HG02884 (cell line): ENCODE measurements at regions not wholly inside any gene's neighbourhood (a gene's known extent, or its start where the extent isn't known, plus 50 kb on each side); places are given as distances from the start of the nearest gene placed in this dataset.
"Not testable (repeated sequence)": the region's sequence is repeated elsewhere in the genome, so short reads cannot be mapped to it uniquely, and the experiment has no call there.

Experiments
- ATAC-seq: cut with Tn5 transposase; IDR thresholded peaks from one replicate; pipeline ENCODE4 v1.9.1; 2021; ENCODE audit warnings: mild to moderate bottlenecking, moderate library complexity; ENCODE audit not compliant: unreplicated experiment

DNA sequence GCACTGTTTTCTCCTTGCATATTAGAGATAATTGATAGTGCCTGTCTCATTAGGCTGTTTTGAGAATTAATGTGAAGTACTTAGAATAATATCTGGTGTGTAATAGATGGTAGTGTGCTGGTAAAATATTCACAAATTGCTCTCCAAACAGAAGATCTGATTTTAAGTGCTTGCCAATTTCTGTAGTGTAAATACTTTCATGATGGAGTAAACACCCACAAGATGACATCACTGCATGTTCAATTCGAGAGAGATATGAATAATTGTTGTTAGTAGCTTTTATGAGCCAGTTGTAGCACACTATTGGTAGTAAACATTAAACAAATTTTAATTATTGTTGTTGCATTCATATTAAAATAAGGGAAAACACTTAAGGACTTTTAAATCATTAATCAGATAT, 392.3 kb upstream of the RIOK2 start:
- no peak for ATAC-seq

DNA sequence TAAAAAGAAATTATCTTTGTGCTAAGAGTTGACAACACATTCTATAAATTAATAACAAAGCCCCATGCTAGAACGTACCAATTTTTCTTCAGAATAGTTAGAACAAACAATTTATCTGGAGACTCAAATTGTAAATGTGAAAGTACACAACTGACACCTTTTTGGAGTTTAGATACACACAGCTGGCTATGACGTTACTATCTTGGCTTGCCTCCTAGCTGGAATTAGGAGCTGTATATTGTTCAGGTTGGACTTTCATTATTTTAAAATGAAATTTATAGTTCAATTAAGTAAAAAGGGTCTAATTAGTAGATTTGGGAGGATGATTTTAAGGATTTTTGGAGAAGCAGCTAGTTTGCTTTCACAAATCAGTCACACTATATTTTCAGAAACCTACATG, 393.9 kb upstream of the RIOK2 start:
- no peak for ATAC-seq

DNA sequence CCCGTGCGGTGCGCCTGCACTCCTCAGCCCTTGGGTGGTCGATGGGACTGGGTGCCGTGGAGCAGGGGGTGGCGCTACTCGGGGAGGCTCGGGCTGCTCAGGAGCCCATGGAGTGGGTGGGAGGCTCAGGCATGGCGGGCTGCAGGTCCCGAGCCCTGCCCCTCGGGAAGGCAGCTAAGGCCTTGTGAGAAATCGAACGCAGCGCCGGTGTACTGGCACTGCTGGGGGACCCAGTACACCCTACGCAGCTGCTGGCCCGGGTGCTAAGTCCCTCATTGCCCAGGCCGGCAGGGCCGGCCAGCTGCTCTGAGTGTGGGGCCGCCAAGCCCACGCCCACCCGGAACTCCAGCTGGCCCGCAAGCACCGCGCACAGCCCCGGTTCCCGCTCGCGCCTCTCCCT, 396.9 kb upstream of the RIOK2 start:
- not testable (repeated sequence) for ATAC-seq

DNA sequence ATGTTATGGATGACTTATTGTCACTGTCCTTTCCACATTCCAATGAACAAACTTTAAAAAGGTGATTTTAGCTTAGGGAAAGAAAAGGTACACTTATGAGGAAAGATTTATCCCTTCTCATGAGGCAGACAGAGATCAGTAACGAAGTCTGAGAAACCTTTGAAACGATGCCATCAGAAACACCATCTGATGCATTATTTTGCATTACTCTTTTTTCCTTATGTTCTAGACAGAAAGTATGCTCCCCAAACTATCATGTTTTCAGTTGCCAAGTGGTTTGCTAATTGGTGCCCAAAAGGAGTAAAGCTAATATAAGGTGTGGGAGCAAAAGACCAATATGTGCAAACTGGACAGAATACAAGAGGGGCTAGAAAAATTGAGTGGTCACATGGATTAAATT, 397.7 kb upstream of the RIOK2 start:
- ATAC-seq, result no peak

DNA sequence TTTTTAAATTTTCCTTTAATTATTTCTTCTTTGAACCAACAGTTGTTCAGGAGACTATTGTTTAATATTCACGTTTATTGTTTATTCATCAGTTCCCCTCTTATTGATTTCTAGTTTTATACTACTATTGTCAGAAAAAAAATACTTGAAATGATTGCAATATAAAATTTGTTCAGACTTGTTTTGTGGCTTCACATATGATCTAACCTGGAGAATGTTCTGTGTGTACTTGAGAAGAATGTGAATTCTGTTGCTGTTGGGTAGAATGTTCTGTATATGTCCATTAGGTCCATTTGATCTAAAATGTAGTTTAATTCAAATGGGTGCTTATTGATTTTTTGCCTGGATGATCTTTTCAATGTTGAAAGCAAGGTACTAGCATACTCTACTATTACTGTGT, 408.7 kb upstream of the RIOK2 start:
- no peak for ATAC-seq

DNA sequence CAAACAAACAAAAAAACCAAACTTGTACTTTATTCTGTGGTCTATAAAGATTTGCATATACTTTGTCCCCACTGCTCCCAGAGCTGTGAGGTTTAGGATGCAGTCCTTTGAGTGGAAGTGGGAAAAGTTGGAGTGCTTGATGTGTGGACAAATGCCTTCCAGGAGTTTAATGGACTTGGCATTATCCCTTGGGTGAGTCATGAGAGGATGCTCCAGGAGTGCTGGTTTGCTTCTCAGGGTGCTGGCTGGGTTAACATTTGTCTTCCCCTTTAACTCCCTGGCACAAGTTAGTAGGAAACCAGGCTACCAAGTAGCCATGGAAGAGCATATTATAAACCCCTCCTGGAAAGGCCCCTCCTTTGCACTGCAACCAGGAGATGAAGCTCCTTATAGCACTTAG, 417.4 kb upstream of the RIOK2 start:
- ATAC-seq, result no peak

DNA sequence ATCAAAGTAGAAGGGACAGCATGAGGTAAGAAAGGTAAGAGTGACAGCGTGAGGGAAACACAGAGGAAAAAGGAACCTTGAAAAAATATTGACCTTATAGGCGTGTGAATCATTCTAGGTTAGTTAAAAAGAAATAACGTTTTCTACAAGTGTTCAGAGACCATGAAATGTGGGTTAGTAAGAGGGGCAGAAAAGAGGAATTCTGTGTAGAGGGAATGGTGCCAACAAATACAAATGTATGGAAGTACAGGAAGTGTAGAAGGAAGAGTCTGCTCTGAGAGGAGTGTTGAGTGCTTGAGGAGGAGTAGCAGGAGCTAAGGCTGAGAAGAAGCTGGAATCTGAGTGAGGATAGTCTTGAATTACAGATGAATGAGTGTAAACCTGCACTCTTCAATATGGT, 418.6 kb upstream of the RIOK2 start:
- no peak for ATAC-seq

DNA sequence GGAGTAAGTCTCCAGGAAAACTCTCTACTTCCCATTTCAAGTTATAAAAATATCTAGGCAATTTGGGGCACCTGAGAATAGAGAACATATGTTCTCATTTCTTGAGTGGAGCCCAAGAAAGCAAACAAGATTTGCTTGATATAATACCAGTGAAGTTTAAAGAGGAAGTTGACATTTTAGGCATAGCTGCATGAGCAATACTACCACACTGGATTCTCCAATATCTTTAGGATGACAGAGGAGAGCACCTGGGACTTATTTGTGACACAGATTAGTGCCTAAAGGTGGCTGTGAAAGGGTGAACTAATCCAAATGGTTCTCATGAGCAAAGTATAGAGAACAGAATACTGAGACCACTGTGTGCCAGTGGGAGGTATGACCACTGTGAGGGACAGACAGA, 423.5 kb upstream of the RIOK2 start:
- ATAC-seq, result no peak

DNA sequence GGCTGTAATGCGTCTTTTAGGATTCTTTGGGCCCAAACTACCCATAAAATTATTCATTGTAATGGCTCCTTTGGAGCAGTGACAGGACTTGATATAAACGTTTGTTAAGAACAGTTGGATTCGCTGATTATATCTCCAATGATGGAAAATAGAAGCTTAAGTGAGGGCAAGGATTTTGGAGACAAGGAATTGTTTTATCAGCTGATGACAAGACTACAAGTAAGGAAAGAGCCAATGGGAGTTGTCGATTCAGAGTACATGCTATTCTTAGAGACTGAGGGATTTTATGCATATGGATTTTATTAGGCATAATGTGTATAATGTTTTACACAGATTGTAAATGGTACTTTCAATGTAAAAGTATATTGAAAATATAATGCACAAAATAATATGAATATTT, 425.5 kb upstream of the RIOK2 start:
- ATAC-seq, result no peak

DNA sequence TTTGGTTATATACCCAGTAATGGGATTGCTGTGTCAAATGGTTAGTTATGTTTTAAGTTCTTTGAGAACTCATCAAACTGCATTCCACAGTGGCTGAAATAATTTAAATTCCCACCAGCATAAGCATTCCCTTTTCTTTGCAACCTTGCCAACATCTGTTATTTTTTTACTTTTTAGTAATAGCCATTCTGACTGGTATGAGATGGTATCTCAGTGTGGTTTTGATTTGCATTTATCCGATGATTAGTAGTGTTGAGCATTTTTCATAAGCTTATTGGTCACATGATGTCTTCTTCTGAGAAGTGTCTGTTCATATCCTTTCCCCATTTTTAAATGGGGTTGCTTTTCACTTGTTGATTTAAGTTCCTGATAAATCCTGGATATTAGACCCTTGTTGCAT, 435.7 kb upstream of the RIOK2 start:
- no peak for ATAC-seq

DNA sequence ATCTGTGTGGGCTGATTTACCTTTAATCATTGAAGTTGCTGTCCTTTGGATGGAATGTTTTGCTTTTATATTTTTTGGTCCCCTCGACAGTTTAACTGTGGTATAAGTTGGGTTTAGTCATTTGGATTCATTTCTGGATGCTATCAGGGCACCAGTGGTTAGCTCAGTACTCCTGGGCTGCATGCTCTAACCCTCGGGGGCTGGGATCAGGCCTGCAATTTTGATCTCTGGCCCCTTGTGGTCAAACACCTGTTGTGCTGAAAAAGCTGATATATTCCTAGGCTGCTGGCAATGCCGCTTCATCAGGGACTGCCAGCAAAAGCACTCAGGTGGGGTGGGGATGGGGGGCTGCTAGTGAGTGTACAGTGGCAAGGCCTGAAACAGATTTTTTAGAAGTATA, 440.4 kb upstream of the RIOK2 start:
- ATAC-seq, result no peak

DNA sequence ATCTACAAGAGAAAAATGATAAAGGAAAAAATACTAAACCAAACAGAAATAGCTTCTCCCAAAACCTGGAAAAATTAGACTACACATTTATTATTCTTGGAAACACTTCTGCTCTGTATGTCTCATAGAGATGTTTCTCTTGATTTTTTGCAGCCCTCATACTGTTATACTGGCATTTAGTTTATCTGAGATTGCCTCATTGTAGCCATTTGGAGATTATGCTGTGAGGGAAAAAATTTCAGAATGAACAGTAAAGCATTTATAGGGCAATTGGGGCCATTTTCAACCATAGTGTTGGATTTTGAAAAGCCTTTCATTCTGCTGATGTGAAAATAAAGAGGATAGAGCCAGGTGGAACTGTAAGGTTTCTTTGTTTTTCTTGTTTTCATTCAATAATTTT, 441.8 kb upstream of the RIOK2 start:
- ATAC-seq, result no peak

DNA sequence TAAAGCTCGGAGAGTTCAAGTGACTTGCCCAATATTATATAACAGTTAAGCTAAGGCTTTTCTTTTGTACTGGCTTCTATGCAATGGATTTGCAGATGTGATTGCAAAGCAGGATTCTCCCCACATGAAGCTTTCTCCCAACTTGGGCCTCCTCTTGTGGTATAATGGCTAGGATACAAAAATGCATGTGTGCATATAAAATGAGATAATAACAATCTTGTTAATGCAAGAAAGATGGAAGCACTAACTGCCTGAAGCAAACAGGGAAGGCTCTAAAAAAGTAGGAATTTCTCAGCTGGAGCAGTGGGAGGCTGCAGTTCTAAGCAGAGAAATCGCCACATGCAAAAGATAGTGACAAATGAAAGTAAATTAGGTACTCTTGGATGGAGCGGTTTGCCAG, 444.2 kb upstream of the RIOK2 start:
- ATAC-seq, result no peak

DNA sequence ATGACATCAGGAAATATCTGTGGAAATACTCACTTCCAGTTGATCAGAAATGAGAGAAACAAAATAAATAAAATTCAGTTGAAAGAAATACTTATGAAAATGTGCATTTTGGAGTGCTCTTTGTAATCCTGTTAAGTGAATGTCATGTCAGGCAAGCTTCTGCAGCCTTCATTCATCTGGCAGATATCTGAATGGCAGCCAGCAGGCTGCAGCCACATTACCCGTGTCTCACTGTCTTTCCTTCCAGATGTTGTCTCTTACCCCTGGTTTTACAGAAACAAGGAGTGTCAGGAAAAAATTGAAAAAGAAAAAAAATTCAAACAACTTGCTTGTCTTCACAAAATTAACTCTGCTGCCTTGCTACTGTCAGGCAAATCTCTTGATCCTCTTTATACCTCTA, 445.0 kb upstream of the RIOK2 start:
- no peak for ATAC-seq

DNA sequence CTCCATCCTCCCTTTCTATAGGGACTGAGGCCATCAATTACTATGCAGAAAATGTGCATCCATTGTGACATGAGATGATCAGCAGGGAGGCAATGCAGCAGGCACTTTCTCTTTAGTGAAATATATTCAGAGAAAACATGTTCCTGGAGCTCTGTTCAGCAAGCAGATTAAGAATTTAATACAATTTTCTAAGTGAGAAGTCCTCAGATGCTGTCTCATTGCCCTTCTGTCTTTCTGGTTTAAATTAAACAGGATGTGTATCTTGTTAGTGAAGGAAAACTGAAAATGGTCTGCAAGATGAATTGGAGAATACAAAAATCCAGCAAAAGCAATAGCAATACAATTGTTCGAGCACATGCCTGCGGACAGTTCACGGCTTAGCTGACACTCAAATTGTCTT, 445.8 kb upstream of the RIOK2 start:
- ATAC-seq, result no peak

DNA sequence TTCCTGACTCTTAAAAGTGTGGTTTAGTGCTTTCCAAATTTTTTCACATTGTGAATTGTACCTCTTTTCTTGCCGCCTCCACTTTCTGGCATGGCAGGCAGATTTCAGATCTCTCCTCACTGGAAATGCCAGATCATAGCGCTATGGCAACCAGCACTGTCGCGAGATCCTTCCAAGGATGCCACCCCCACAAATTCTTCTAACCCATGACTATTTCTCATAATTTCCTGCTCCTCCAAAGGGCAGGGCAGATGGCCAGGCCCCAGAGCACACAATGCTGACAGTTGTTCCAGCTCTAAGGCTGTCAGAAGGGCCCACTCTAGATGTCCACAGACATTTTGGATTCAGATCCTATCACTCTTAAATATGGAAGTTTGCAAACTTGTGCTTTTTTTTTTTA, 446.2 kb upstream of the RIOK2 start:
- ATAC-seq, result no peak

DNA sequence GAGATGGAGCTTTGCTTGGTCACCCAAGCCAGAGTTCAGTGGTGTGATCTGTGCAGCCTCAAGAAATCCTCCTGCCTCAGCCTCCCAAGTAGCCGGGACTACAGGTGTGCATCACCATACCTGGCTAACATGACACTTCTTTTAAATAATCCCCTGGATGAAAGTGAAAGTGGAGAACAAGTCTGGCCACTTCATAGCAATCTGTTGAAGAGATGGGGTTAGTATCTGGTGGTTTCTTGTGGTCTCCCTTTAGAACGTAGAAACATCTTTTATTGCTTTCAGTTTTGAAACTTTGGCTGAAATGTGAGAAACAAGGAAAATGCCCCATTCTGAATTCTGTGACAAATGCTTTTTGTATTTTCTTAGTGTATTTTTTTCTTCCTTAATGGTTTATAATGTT, 452.5 kb upstream of the RIOK2 start:
- ATAC-seq, result no peak

DNA sequence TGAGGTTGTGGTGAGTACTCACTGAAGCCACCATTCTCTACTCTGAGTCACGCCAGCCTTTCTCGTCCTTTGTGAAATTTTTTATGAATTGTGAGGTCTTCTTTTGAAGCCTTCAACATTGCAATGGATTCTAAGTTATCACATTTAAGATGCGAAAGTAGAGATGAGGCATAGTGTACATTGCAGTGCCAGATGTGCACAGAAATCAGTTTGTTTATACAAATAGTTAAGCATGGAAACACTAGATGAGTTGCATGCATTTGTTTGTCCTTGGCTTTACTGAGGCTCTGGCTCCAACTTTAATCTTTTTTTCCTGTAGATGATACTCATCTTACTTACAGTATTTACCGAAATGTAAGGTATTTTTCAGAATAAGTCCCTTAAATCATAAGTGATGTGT, 453.7 kb upstream of the RIOK2 start:
- no peak for ATAC-seq

DNA sequence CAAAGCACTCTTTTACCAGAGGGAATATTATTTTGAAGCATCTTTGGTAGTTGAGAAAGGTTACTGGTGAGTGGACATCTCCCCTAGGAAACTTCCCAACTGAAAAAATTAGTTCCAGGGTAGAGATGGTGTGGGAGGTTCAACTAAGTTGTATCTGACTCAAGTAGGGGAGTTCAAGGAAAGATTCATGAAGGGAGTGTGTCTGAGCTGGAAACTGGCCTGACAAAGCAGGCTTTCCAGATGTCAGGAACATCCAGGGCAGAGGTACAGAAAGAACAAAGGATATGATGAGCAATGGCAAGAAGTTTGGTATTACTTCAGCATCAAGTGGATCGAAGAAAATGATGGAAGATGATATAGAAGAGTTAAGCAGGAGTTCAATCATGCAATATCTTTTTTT, 458.0 kb upstream of the RIOK2 start:
- ATAC-seq, result no peak

DNA sequence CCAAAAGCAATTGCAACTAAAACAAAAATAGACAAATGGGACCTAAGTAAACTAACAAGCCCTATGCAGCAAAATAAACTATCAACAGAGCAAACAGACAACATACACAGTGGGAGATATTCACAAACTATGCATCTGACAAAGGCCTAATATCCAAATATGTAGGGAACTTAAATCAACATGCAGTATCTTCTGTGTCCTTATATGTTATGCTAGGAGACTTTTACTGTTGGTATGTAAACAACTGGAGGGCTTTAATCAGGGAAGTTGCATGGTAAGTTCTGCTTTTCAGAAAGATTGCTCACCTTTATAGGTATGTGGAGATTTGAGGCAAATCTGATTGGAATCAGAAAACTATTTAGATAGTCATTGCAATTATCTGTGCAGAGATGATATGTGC, 461.2 kb upstream of the RIOK2 start:
- ATAC-seq, result no peak

DNA sequence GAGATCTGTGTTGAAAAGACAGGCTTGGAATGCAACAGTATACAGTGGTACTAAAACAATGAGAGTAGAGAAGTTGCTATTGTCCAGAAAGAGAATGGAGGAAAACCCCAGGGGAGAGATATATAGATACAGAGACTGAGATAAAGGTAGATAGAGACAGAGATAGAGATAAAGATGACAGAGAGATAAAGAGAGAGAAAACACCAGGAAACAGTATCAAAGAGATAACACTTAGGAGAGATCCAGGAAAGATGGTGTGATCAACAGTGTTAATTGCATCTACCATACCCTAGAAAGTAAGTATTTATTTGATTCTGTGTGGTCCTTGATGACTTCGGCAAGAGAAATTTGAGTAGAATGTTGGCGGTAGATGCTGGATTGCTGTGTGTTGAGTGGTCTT, 461.8 kb upstream of the RIOK2 start:
- no peak for ATAC-seq

DNA sequence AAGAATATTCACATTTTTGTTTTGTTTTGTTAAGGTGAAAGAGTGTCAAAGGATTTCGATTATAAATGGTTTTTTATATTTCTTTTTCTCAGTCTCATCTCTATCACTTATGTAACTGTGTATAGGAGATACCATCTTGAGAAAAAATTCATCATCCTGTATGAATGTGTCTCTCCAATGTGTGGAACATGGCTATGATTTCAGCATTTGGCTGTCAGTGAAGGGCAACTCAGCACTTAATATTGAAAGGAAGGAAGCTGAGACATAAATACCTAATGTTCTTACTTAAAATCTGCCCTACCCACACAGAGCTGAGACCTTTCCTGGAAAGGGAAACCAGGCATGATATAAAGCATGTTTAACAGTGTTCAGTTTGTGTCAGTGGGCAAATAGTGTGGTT, 474.2 kb upstream of the RIOK2 start:
- ATAC-seq, result no peak

DNA sequence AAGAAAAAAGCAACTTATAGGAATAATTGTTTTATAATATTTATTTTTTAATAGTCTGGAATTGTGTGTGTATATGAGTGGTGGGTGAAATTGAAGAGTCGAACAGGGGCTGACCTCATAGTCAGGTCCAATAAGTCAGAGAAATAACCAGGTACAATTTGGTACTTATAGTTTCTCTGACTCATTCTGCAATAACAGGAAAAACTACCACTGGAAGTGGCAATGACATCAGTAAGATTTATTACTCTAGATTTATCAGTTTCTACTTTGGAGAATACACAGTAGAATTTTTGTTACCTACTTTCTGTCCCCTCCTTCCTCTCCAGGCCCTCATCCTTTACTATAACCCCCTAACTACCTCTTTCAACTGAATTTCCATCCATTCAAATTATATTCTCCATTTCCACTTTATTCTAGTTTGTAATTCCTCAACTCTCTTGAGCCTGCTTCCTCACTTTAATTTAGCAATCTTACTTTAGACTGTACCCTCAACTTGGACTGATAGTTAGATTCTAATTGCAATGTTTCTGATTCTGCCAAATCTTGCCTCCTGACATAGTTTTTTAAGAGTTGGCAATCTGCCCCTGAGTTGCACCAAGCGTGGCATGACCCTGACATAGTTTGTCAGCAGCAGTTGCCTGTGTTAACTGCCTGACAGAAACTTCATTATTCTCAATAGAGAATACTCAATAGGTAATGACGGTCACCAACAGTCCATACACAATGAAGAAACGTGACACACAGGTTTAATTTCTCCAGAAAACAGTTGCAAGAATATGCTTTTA, 475.3 kb upstream of the RIOK2 start:
- no peak for ATAC-seq
